Astrocyte (in vitro differentiated cells and primary cell): ENCODE measurements at regions not wholly inside any gene's neighbourhood (a gene's known extent, or its start where the extent isn't known, plus 50 kb on each side); places are given as distances from the start of the nearest gene placed in this dataset.

ENCODE experiments used
- EZH2 ChIP-seq: IDR thresholded peaks from 2 replicates; pipeline ENCODE4 v1.6.1; 2012; ENCODE audit warnings: mild to moderate bottlenecking, low read length, inconsistent platforms; ENCODE audit not compliant: insufficient read depth
- TF ChIP-seq, protein P1 (sequence below): IDR thresholded peaks from 2 replicates; pipeline ENCODE4 v1.5.1; 2011; ENCODE audit warnings: low read depth, mild to moderate bottlenecking, inconsistent platforms, low read length, moderate library complexity; ENCODE audit not compliant: insufficient read depth

DNA sequence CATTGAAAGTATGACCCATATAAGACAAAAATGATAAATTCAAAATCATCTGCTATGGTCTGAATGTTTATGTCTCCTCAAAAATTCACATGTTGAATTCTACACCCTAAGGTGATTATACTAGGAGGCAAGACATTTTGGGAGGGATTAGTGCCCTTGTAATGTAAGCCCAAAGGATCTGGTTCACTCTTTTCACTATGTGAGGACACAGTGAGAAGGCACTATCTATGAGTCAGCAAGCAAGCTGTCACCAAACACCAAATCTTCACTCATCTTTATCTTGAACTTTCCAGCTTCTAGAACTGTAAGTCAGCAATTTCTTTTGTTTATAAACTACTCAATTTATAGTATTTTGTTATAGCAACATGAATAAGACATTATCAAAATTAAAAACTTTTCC lies 284.7 kb upstream of the ZC3H15 start:
- TF ChIP-seq, protein P1, sequence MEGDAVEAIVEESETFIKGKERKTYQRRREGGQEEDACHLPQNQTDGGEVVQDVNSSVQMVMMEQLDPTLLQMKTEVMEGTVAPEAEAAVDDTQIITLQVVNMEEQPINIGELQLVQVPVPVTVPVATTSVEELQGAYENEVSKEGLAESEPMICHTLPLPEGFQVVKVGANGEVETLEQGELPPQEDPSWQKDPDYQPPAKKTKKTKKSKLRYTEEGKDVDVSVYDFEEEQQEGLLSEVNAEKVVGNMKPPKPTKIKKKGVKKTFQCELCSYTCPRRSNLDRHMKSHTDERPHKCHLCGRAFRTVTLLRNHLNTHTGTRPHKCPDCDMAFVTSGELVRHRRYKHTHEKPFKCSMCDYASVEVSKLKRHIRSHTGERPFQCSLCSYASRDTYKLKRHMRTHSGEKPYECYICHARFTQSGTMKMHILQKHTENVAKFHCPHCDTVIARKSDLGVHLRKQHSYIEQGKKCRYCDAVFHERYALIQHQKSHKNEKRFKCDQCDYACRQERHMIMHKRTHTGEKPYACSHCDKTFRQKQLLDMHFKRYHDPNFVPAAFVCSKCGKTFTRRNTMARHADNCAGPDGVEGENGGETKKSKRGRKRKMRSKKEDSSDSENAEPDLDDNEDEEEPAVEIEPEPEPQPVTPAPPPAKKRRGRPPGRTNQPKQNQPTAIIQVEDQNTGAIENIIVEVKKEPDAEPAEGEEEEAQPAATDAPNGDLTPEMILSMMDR: no peak
- TF ChIP-seq EZH2: no peak
